ENCODE measurements at regions not wholly inside any gene's neighbourhood (a gene's known extent, or its start where the extent isn't known, plus 50 kb on each side); places are given as distances from the start of the nearest gene placed in this dataset.
"Not testable (repeated sequence)": the region's sequence is repeated elsewhere in the genome, so short reads cannot be mapped to it uniquely, and the experiment has no call there.

- DNase-seq (ENCODE audit: low spot score): not testable (repeated sequence)
Observed at GRCh38 chr7:106713452-106713851, 52.5 kb upstream of the CCDC71L start.

GRCh38 chr7:106714590-106715442 lies 53.9 kb upstream of the CCDC71L start:
- DNase-seq (ENCODE audit: low spot score): not testable (repeated sequence)

- DNase-seq (ENCODE audit: low spot score): no peak
Observed at GRCh38 chr7:106715730-106716129, 54.8 kb upstream of the CCDC71L start.

- DNase-seq (ENCODE audit: low spot score): no peak
Observed at GRCh38 chr7:106717254-106717954, 56.4 kb upstream of the CCDC71L start.

DNA sequence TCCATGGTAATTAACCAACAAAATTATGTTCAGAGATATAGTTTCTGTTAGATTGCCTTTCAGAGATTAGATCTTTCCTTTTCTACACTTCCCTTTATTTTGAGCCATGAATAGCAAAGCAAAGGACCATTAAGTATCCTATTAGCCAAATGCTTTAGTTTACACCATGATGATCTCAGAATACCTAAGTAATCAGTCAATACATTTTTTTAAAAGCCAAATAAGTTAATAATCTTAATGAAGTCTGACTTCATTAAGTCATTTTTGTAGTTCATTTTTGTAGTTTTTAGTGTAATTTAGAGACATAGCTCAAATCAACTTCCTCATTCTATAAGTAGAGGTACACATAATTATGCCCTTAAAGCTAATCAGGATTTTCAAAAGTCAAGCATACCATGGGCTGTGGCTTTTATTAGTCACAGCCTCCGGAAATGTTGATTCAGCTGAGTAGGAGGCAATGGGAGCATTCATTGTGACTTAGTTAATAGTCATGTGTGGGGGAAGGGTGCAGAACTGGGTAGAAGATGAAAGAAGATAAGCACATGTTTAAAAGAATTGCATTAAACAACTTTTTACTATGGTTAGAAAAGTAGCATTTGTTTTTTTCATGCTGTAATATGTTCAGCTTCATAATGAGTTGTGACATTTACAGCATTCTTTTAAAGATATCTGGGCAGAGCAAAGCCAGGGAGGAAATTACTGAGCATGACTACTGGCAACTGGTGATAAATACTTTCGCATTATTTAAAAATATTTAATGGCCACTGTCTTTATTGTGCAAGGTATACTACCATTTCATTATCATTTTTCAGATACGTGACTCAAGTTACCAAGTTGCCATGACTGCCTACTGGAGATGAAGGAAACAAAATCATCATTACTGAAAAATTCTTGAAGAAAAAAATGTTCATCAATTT lies 57.3 kb upstream of the CCDC71L start:
- peak; percentile 77 for DNase-seq (ENCODE audit: low spot score)

- DNase-seq (ENCODE audit: low spot score): no peak
Observed at GRCh38 chr7:106720641-106721040, 59.7 kb upstream of the CCDC71L start.

- no peak for DNase-seq (ENCODE audit: low spot score)
Observed at GRCh38 chr7:106721816-106722785, 61.1 kb upstream of the CCDC71L start.

DNA sequence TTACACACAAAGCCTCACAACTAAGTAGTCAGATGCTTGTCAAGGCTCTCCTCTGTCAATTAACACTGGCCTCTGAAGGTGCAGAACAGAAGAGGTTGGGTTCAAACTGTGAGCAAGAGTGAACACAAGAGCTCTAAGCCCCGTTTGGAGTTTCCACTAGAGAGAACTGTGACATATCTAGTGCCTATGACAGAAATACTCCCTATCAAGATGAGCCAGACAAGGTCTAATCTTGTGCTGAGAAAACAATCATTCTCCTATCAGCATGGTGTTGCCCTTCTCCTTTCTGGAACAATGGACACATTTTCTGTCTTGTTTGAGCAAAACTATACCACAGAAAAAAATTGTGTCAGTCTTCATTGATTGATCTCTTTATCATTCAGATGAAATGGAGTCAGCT lies 62.4 kb upstream of the CCDC71L start:
- DNase-seq (ENCODE audit: low spot score): no peak

DNA sequence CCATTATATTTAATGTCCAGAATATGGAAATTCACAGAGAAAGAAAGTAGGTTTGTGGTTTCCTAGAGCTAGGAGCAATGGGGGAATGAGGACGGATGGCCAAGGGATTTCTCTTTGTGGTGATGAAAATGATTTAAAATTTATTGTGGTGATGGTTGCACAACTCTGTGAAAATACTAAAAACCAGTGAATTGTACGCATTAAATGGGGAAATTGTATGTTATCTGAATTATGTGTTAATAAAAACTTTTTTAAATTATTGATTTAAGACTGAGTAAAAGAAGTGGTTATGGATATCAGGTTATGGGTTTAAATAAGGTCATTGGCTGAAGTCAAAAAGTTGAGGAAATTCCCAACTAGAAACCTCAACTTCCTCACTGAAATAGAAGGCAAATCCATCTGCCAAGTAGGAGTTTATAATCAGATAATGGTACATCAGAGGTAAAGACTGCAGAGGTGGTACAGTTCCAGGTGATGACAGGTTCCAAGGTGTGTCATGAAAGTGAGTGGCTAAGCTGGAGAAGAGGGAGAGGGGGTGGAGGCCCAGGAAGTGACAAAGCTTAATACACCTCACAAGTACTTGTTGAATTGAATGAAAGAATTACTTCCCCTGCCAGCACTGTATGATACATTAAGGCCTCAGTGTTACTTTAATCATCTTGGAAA lies 68.9 kb upstream of the CCDC71L start:
- DNase-seq (ENCODE audit: low spot score): no peak

- DNase-seq (ENCODE audit: low spot score): no peak
Observed at GRCh38 chr7:106731187-106731586, 70.2 kb upstream of the CCDC71L start.

DNA sequence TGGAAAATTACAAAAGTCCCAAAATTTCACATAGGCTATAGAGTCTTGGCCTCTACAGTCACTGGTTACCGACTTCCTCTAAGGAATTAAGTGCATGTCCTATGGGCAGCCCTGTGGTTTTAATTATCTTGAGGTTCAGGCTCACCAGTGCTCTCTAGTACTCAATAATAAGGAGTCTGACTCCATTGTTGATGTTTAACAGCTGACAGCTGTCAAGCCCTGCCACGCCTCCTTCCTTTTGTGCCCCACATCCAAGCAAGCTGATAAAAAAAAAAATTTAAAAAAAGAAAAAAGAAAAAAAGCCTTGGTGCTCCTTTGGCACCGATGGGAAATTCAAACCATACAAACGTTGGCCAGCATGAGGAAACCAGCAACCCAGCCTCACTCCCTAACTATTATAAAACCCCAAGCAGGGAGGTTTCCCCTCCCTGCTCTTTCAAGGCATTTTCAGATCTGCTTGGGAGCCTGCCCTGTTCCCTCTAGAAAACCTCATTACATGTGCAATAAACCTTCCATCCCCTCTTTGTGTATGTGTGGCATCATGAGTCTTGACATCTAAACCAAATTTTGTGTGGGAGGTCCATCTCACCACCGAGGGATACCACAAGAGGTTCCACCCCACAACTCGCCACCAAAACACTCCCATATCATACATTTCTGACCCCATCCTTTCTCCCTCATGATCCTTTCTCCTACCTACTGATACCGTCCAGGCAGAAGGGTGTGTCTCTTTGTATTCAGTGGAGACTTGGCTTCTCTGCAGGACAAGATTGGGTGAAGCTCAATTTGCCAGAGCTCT lies 70.9 kb upstream of the CCDC71L start:
- no peak for DNase-seq (ENCODE audit: low spot score)

DNA sequence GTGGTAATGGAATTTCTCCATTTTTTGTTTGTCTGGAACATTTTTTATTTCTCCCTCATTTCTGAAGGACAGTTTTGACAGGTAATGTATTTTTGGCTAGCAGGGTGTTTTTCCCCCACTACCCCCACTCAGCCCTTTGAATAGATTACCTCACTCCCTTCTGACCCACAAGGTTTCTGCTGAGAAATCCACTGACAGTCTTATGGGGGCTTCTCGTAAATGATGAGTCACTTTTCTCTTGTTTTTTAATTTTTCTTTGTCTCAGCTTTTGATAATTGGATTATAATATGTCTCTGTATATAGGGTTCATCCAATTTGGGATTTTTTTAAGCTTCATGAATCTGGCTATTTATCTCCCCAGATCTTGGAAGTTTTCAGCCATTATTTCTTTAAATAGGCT lies 74.7 kb upstream of the CCDC71L start:
- no peak for DNase-seq (ENCODE audit: low spot score)

- DNase-seq (ENCODE audit: low spot score): no peak
Observed at GRCh38 chr7:106736123-106736507, 75.2 kb upstream of the CCDC71L start.

DNA sequence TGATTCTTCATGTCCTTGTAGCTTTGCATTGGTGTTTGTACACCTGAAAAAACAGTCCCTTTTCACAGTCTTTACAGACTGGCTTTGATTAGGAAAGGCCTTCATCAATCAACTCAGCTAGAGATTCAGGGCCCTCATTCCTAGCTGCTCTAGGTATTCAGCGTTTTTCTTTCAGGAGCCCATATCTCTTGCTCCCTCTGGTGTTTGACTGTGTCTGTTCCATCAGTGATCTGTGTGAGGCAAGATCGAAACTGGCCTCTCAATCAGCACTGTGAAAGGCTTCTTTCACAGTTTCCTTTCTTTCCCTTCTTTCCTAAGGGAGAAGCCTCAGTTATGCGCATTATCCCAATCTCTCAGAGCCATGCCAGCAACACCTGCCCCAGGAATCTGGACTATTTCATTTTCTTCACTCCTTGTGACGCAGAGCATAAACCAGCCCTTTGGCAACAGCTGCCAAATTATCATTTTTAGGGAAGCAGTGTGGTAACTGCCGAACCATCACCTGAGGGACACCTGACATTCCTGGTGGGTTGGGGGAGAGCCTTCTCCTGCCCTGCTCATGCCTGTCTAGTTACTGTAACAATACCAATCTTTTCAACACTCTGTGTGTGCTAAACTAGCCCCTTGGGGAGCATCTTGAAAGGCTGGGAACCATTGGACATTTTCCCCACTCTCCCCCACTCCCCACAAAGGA lies 75.7 kb upstream of the CCDC71L start:
- peak; percentile 67 for DNase-seq (ENCODE audit: low spot score)

- DNase-seq (ENCODE audit: low spot score): no peak
Observed at GRCh38 chr7:106737202-106737562, 76.2 kb upstream of the CCDC71L start.

DNA sequence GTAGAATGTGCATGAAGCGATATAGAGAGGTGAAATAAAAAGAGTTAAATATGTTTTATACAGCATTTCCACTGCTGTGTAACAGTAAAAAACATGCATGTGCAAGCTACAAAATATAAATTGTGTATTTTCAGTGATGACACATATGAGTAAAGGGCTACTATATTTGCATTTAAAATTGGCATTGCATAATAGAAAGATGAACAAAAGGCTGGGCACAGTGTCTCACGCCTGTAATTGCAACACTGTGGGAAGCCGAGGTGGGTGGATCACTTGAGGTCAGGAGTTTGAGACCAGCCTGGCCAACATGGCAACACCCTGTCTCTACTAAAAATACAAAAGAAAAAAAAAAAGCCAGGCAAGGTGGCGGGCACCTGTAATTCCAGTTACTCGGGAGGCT lies 79.8 kb upstream of the CCDC71L start:
- DNase-seq (ENCODE audit: low spot score): no peak

DNA sequence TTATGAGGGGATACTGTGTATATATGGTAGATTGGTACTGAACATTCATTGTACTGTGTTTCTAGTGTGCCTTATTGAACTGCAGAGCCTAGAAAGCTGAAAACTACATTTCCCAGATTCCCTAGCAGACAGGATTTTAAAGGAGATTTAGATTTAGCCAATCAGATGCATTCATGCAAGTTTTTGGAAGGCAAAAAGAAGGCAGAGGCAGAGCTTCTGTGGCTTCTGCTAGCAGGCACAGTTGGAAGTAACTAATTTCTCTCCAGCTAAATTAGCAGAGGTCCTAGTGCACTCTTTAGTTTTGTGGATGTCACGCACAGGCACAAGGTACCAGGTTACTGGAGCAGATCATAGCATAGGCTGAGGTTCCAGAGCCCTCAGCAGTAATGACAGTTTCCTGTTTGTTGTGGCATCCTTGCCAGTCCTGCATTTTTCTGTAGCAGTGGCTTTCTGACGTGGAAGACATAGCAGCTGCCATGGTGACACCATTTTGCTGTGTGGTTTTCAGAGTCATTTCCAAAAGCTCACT lies 83.7 kb upstream of the CCDC71L start:
- no peak for DNase-seq (ENCODE audit: low spot score)

- DNase-seq (ENCODE audit: low spot score): not testable (repeated sequence)
Observed at GRCh38 chr7:106747301-106747700, 86.3 kb upstream of the CCDC71L start.

DNA sequence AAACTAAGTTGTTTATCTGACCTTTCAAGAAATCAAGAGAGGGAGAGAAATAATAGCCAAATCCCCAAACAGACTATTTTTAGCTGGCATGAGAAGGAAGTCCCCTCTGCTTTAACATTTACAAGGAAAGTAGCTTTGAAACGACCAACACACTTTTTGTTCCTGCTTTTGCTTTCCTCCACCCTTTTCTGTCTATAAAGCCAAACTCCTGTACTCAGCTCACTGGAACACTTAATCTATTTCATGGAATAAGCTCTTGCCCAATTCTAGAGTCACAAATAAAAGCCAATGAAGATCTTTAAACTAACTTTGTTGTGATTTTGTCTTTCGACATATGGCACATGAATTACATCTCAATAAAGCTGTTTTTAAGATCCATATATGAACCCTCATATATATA lies 86.8 kb upstream of the CCDC71L start:
- DNase-seq (ENCODE audit: low spot score): no peak
